Smooth muscle cell (in vitro differentiated cells): ENCODE measurements at regions not wholly inside any gene's neighbourhood (a gene's known extent, or its start where the extent isn't known, plus 50 kb on each side); places are given as distances from the start of the nearest gene placed in this dataset.
"Not testable (repeated sequence)": the region's sequence is repeated elsewhere in the genome, so short reads cannot be mapped to it uniquely, and the experiment has no call there.

Experiments used
- DNase-seq: peaks from one replicate; lab custom pipeline; 2025; ENCODE audit not compliant: unreplicated experiment; lab: John Stamatoyannopoulos, UW
- H2AFZ ChIP-seq: fragments of 200-600 bp; sonication (generic); 2 replicates; pipeline ENCODE4 v1.6.0; 2016; ENCODE audit warnings: antibody characterized with exemption, low read depth, mild to moderate bottlenecking
- H3F3A ChIP-seq: fragments of 200-600 bp; sonication (generic); 2 replicates; pipeline ENCODE4 v1.6.0; 2017; ENCODE audit warnings: antibody characterized with exemption, low read depth
- H3K27ac ChIP-seq: fragments of 200-600 bp; sonication (generic); 2 replicates; pipeline ENCODE4 v1.5.1; 2016; ENCODE audit warnings: low read depth, mild to moderate bottlenecking
- H3K27me3 ChIP-seq: fragments of 200-600 bp; sonication (generic); 2 replicates; pipeline ENCODE4 v1.6.1; 2016; ENCODE audit warnings: low read depth, mild to moderate bottlenecking
- H3K36me3 ChIP-seq: fragments of 200-600 bp; sonication (generic); 2 replicates; pipeline ENCODE4 v1.5.1; 2016; ENCODE audit warnings: low read depth
- H3K4me1 ChIP-seq: fragments of 200-600 bp; sonication (generic); 2 replicates; pipeline ENCODE4 v1.5.1; 2016; ENCODE audit warnings: low read depth
- H3K4me2 ChIP-seq: fragments of 200-600 bp; sonication (generic); 2 replicates; pipeline ENCODE4 v1.6.0; 2016; ENCODE audit warnings: mild to moderate bottlenecking
- H3K4me3 ChIP-seq: fragments of 200-600 bp; sonication (generic); 2 replicates; pipeline ENCODE4 v1.5.1; 2016; ENCODE audit warnings: mild to moderate bottlenecking
- H3K79me2 ChIP-seq: fragments of 200-600 bp; sonication (generic); 2 replicates; pipeline ENCODE4 v1.6.0; 2016; ENCODE audit warnings: low read depth, mild to moderate bottlenecking
- H3K9ac ChIP-seq: fragments of 200-600 bp; sonication (generic); 2 replicates; pipeline ENCODE4 v1.6.0; 2016; ENCODE audit warnings: low read depth
- H3K9me3 ChIP-seq: fragments of 200-600 bp; sonication (generic); replicated peaks from 2 replicates; pipeline ENCODE4 v1.5.1; 2016; ENCODE audit warnings: low read depth
- H4K20me1 ChIP-seq: fragments of 200-600 bp; sonication (generic); 2 replicates; pipeline ENCODE4 v1.6.0; 2016; ENCODE audit warnings: low read depth
- CTCF ChIP-seq: fragments of 200-600 bp; sonication (generic); IDR thresholded peaks from 2 replicates; pipeline ENCODE4 v1.5.1; 2017; ENCODE audit warnings: borderline replicate concordance, mild to moderate bottlenecking, antibody characterized with exemption; ENCODE audit not compliant: insufficient read depth, poor library complexity, severe bottlenecking
- WGBS: methylation state at CpG from one replicate; pipeline ENCODE4 v1.1.7; 2016; ENCODE audit warnings: low lambda C conversion rate; 5-methylcytosine and 5-hydroxymethylcytosine counted together

GRCh38 chr10:55747244-55747643 is 613.8 kb downstream of the ZWINT start:
- Histone ChIP-seq H3K4me3 (no peak overlapping the region), H2AFZ (no peak overlapping the region), H3K9me3 (no peaks in the 10 kb centered on the region), H3K4me1 (no peaks in the 10 kb centered on the region), H3F3A (no peaks in the 10 kb centered on the region), H3K4me2 (no peak overlapping the region), H4K20me1 (no peaks in the 10 kb centered on the region), H3K27me3 (no peaks in the 10 kb centered on the region), H3K9ac (no peak overlapping the region), H3K27ac (no peak overlapping the region), H3K79me2 (no peaks in the 10 kb centered on the region), H3K36me3 (no peaks in the 10 kb centered on the region)
- TF ChIP-seq CTCF = no peak
- no peak for DNase-seq
- WGBS = 74% methylated on average over 3 of the region's 3 CpGs

GRCh38 chr10:55746002-55746401 is 615.1 kb downstream of the ZWINT start:
- Histone ChIP-seq H3K9ac (no peak overlapping the region), H3K4me1 (no peaks in the 10 kb centered on the region), H3F3A (no peaks in the 10 kb centered on the region), H3K4me2 (no peak overlapping the region), H3K9me3 (no peaks in the 10 kb centered on the region), H3K79me2 (no peaks in the 10 kb centered on the region), H3K36me3 (no peaks in the 10 kb centered on the region), H3K27ac (no peak overlapping the region), H2AFZ (no peak overlapping the region), H3K4me3 (no peak overlapping the region), H4K20me1 (no peaks in the 10 kb centered on the region), H3K27me3 (no peaks in the 10 kb centered on the region)
- DNase-seq = no peak
- 94% methylated on average over 1 of the region's 1 CpG for WGBS
- TF ChIP-seq CTCF = no peak

GRCh38 chr10:55742487-55742886 is 618.6 kb downstream of the ZWINT start:
- Histone ChIP-seq H3K9me3 (no peaks in the 10 kb centered on the region), H3K4me1 (no peaks in the 10 kb centered on the region), H2AFZ (no peak overlapping the region), H3K4me3 (no peak overlapping the region), H3K27ac (no peak overlapping the region), H3K4me2 (no peak overlapping the region), H3F3A (no peaks in the 10 kb centered on the region), H3K9ac (no peak overlapping the region), H4K20me1 (no peaks in the 10 kb centered on the region), H3K79me2 (no peaks in the 10 kb centered on the region), H3K27me3 (no peaks in the 10 kb centered on the region), H3K36me3 (no peaks in the 10 kb centered on the region)
- TF ChIP-seq CTCF = no peak
- 87% methylated on average over 2 of the region's 2 CpGs for WGBS
- no peak for DNase-seq

- H3K4me2 ChIP-seq, H4K20me1 ChIP-seq, DNase-seq, H3K27ac ChIP-seq, H3K36me3 ChIP-seq, H3K9me3 ChIP-seq, H3K9ac ChIP-seq, H3K27me3 ChIP-seq, H3K79me2 ChIP-seq, H3K4me1 ChIP-seq, H2AFZ ChIP-seq, H3K4me3 ChIP-seq, H3F3A ChIP-seq: not testable (repeated sequence)
- 30% methylated on average over 2 of the region's 2 CpGs for WGBS
- peak; percentile 49 for TF ChIP-seq CTCF
These were observed 620.3 kb downstream of the ZWINT start for GRCh38 chr10:55740767-55741166.
